ENCODE measurements at regions not wholly inside any gene's neighbourhood (a gene's known extent, or its start where the extent isn't known, plus 50 kb on each side); places are given as distances from the start of the nearest gene placed in this dataset.
"Not testable (repeated sequence)": the region's sequence is repeated elsewhere in the genome, so short reads cannot be mapped to it uniquely, and the experiment has no call there.

DNA sequence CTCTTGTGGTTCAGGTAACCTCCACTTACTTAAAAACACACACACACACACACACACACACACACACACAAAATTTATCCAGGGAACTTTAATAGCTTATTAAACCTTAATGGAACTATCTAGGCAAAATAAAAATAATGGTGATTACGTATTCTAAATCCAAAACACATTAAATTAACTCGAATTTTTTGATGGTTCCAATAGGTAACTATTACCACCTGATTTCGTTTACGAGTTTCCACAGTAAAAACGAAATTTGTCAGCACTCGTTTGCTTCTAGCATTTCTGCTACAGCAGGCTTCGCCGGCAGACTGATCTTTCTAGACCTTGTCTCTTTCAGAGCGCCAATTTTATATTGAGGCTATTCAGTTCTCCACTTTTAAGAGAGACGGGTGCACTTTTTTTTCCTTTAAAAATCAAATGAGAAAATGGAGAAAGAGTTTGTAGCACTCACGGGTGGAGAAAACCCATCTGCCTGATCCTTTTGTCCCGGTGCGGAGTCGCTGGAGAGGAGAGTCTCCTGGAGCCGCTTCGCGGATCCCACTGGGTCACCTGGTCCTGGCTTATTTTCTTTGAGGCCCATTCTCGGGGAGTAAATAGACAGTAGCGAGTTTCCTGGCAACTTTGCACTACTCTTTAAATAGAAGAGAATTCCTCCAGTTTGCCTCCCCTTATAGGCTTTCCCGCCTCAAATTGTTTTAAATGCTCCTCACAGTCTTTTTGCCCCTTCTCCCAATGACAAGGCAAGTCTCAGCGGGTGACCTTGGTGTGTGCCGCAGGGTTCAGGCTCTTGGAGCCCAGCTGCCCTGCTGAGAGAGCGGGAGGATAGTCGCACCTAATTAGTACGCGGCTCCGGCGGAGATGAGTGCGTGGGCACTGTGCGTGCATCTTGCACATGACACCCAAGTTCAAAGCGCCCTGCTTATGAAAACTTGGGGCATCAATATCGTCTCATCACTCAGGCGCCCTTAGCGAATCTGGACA lies 117.0 kb downstream of the KCNRG start:
- Histone ChIP-seq H3K4me1 (ENCODE audit: insufficient read depth, low read length) (peaks cover 57% of the 10 kb centered on the region), H3K9me3 (ENCODE audit: low read depth, low read length) (no peaks in the 10 kb centered on the region), H3K4me3 (ENCODE audit: low read length) (no peak overlapping the region), H3K27me3 (ENCODE audit: insufficient read depth, low read length) (peaks cover 74% of the 10 kb centered on the region)

DNA sequence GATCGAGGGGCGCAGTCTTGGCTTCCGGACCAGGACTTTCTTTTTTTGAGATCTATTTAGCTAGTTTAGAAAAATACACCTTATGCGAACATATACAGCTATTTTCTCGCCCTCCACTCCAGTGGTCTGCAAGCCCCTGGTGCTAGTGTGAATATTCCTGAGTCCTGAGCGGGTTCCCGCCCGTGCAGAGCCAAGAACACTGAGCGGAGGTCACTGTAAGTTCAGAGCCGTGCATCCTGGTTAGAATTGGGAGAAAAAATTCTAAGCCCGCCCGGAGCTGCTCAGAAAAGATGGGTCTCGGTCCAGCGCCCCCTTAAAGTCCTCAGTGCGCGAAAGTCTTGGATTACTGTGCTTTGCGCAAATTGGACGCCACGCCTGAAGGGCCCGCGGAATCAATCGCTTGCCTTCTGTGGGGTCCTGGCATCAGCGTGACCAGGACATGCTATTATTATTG lies 117.7 kb downstream of the KCNRG start:
- H3K4me3 ChIP-seq (ENCODE audit: low read length): no peak overlapping the region
- H3K4me1 ChIP-seq (ENCODE audit: insufficient read depth, low read length): peaks cover 50% of the 10 kb centered on the region
- H3K27me3 ChIP-seq (ENCODE audit: insufficient read depth, low read length): peaks cover 69% of the 10 kb centered on the region

DNA sequence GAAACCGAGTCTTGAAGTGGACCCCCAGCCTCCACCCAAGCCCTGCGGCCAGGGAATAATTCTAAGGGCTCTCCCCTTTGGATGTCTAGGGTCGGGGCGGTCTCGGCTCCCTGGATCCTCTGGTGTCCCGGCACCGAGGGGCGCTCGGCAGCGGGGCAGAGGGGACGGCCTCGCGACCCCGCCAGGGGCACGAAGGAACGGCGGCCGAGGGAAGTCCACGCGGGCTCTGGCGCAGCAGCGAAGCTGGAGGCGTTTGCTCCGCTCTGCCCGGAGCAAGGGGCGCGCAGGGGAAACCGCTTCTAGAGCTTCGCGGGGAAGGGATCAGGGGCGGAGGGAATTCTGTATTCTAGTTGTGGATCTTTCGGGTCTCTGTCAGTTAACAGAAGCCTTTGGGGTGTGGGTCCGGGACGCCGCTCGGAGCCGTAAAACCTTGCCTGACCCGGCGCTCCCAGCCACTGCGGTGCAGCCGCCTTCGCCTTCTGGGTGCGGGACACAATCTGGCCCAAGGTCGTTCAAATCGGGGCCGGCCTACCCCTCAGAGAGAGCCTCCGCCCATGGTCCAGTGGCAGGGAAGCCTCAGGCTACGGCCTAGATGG lies 118.2 kb downstream of the KCNRG start:
- Histone ChIP-seq H3K4me3 (ENCODE audit: low read length) (no peak overlapping the region), H3K4me1 (ENCODE audit: insufficient read depth, low read length) (peaks cover 47% of the 10 kb centered on the region), H3K27me3 (ENCODE audit: insufficient read depth, low read length) (peaks cover 65% of the 10 kb centered on the region)

More for the DNA sequence above, 117.7 kb downstream of the KCNRG start:
- no peaks in the 10 kb centered on the region for H3K9me3 ChIP-seq (ENCODE audit: low read depth, low read length)

DNA sequence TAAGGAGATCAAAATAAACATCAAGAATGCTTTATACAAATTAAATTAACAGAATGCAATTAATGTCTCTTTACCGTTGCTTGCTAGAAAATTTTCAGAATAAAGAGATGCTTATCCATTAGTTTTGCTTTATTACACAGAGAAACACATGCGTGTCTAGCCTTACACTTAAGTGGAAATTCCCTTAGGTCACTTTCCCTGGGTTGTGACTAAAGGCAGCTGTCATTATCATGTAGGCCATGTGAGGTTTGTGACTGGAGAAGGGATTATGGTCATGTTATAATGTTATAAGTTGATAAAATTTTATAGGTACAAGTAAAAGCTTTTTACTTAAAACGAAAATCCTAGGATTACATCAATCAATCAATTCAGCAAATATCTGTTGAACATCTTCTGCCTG lies 121.0 kb downstream of the KCNRG start:
- H3K4me3 ChIP-seq (ENCODE audit: low read length): no peak overlapping the region
- H3K27me3 ChIP-seq (ENCODE audit: insufficient read depth, low read length): peaks cover 40% of the 10 kb centered on the region
- H3K4me1 ChIP-seq (ENCODE audit: insufficient read depth, low read length): peaks cover 39% of the 10 kb centered on the region
- H3K9me3 ChIP-seq (ENCODE audit: low read depth, low read length): no peaks in the 10 kb centered on the region

More for the DNA sequence above, 118.2 kb downstream of the KCNRG start:
- H3K9me3 ChIP-seq (ENCODE audit: low read depth, low read length): no peaks in the 10 kb centered on the region

DNA sequence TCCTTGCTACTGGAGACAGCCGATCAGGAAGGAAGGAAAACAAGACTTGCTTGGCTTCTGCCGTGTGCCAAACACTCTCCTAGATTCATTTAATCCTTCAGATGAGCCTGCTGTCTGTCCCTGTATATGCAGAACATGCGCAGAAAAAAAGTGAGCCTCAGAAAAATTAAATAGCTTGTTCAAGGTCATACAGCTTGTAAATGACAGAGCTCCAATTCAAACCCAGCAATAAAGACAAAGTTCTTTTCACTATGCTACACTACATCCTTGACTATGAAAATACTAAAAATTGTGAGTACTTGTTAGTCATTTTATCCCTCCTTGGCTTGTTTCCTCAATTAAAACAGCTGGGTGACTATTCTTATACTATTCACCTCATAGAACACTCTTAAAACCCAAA lies 121.4 kb downstream of the KCNRG start:
- Histone ChIP-seq H3K27me3 (ENCODE audit: insufficient read depth, low read length) (peaks cover 35% of the 10 kb centered on the region), H3K4me1 (ENCODE audit: insufficient read depth, low read length) (peaks cover 37% of the 10 kb centered on the region), H3K4me3 (ENCODE audit: low read length) (no peak overlapping the region), H3K9me3 (ENCODE audit: low read depth, low read length) (no peaks in the 10 kb centered on the region)

DNA sequence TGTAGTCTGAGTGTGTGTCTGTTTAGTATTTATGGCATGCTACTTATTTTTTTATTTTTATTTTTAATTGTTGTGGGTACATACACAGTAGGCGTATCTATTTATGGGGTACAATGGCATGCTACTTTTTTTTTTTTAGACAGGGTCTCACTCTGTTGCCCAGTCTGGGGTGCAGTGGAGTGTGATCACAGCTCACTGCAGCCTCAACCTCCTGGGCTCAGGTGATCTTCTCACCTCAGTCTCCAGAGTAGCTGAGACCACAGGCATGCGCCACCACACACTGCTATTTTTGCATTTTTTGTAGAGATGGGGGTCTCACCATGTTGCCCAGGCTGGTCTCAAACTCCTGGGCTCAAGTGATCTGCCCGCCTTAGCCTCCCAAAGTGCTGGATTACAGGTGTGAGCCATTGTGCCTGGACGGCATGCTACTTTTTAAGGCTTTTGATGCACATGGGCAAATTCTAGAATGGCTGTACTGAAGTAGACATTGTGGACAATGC lies 124.2 kb downstream of the KCNRG start:
- not testable (repeated sequence) for H3K4me3 ChIP-seq (ENCODE audit: low read length); H3K27me3 ChIP-seq (ENCODE audit: insufficient read depth, low read length); H3K9me3 ChIP-seq (ENCODE audit: low read depth, low read length)
- peaks cover 44% of the 10 kb centered on the region for H3K4me1 ChIP-seq (ENCODE audit: insufficient read depth, low read length)

DNA sequence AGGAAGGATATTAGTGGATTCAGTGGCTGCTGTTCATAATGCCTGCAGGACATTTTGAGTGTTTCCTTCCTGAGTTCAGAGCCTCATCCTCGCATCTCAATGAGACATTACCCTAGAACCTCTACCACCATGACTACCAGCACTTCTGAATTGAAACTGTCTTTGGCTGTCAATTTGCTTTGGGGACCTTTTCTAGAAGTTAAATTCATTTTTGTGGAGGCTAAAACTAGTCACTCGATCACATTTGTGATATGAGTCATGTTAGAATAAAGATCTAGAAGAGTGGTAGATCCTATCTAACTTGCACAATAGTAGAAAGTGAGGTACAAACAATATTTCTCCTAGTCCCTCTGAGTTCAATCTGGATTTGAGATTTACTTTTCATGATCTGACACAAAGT lies 124.9 kb downstream of the KCNRG start:
- Histone ChIP-seq H3K27me3 (ENCODE audit: insufficient read depth, low read length) (peaks cover under 1% of the 10 kb centered on the region), H3K4me1 (ENCODE audit: insufficient read depth, low read length) (peaks cover 47% of the 10 kb centered on the region), H3K4me3 (ENCODE audit: low read length) (no peak overlapping the region), H3K9me3 (ENCODE audit: low read depth, low read length) (no peaks in the 10 kb centered on the region)

DNA sequence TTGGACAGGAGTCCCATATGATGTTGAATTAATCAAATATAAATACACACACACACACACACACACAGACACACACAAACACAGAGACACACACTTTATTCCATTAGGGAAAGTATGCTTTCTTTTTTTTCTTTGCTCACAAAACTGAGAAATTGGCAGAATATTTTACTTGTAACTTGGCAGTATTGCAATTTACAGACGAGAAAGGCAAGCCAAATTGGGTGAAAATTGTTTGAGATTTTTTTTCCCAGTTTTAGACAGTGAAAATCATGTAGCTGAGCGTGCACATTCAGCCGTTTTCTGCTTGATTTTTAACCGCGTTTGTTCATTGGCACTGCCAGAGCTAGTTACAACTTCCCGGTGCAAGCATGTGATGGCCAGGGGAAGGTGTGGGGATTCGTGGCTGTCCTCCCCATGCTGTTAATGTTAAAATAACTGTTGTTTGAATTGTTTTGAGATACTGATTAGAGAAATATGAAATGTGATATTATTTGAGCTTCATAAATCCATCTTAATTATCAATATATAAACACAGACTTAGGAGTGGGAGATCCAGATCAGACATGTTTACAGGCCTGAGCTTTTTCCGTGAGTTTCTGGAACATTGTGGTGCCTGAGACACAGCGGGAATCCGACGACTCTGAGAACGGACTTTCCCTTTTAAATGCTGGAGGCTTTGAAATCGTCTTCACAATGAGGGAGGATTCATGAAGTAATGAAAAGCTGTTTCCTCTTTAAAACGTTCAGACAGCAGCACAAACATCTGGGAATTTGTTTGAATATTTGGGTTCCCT lies 125.5 kb downstream of the KCNRG start:
- H3K27me3 ChIP-seq (ENCODE audit: insufficient read depth, low read length): no peaks in the 10 kb centered on the region
- H3K9me3 ChIP-seq (ENCODE audit: low read depth, low read length): no peaks in the 10 kb centered on the region
- H3K4me3 ChIP-seq (ENCODE audit: low read length): no peak overlapping the region
- peaks cover 47% of the 10 kb centered on the region for H3K4me1 ChIP-seq (ENCODE audit: insufficient read depth, low read length)

DNA sequence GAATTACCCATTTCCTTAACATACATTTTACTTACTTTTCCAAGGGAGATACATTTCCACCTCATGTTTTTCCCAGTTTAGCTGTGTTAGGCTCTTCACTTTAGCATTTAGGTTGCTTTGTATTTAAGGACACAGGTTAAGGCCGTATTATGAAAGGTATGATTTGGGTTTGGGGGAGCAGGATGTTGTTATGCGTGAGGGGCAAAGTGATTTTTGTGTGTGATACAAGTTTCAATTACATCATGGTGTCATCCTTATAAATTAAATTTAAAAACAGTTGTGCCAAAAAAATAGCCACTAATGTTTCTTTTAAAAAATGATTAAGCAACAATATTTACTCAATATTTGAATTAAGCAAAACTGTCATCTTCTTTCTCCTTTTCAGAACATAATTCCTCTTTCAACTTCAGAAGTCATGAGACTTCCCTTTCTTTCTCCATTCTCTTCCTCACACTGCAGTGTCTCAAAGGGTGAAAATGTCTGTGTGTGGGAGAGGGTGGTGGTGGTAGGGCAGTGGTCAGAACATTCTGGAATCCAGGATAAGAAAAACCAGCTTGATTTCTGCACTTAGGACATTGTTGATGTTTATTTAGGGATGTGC lies 126.2 kb downstream of the KCNRG start:
- Histone ChIP-seq H3K9me3 (ENCODE audit: low read depth, low read length) (no peaks in the 10 kb centered on the region), H3K27me3 (ENCODE audit: insufficient read depth, low read length) (no peaks in the 10 kb centered on the region), H3K4me1 (ENCODE audit: insufficient read depth, low read length) (peaks cover 47% of the 10 kb centered on the region)

DNA sequence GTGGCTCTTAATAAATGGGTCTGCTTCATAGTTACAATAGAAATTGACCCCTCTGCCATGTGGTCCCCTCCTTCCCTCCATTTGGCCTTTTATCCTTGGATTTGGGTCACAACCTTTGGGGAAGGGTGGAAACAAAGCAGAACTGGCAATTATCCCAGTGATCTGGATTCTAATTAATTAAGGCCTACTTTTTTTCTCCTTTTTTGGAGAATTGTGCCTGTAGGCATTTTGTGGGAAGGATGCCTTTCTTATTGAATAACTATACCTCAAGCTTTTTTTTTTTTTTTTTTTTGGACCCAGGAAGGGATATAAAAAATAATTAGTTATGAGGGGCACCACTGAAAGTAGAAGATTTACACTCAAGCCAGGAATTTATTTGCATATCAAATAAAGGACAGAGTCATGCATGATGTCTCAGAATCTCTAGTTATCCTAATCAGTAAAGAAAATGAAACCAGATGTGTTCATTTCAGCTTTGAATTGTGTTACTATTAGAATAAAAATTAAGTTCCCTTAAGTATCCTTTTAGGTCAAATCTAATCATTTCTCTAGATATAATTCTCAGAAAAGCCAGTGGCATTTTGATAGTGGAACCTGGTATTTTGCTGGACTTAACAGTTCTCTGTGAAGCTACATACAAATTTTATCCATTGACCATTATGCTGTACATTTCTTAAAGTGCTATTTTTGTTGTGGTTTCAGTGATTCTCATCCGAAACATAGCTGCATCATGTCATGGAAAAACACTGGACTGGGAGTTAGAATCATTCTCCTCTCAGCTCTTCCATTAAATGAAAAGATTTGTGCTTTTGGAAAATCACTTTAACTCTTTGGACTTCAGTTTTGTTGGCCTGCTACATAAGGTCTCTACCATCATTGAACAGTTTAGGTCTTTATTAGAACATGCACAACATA lies 129.3 kb downstream of the KCNRG start:
- Histone ChIP-seq H3K4me3 (ENCODE audit: low read length) (no peak overlapping the region), H3K4me1 (ENCODE audit: insufficient read depth, low read length) (peaks cover 47% of the 10 kb centered on the region), H3K27me3 (ENCODE audit: insufficient read depth, low read length) (no peaks in the 10 kb centered on the region), H3K9me3 (ENCODE audit: low read depth, low read length) (no peaks in the 10 kb centered on the region)

More for the DNA sequence above, 126.2 kb downstream of the KCNRG start:
- peak overlapping the region; percentile 35 for H3K4me3 ChIP-seq (ENCODE audit: low read length)

DNA sequence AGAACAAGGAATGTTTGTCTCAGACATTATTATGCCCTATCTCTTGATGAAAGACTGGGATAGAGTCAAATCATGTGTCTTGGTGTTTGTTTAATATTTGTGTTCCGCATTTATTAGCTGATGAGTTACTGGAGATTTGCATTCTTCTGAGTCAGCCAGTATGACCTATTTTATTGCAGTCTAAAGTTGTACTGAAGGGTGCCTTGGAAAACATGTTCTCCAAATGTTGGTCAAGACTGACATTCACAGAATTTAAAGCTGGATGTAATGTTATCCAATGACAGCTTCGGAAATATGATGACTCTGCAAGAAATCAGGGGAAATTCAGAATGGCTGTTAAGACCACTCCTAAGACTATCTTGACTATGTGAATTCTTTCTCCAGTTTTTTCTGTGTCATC lies 134.0 kb downstream of the KCNRG start:
- Histone ChIP-seq H3K27me3 (ENCODE audit: insufficient read depth, low read length) (no peaks in the 10 kb centered on the region), H3K4me1 (ENCODE audit: insufficient read depth, low read length) (peaks cover 11% of the 10 kb centered on the region), H3K4me3 (ENCODE audit: low read length) (no peak overlapping the region), H3K9me3 (ENCODE audit: low read depth, low read length) (no peaks in the 10 kb centered on the region)

DNA sequence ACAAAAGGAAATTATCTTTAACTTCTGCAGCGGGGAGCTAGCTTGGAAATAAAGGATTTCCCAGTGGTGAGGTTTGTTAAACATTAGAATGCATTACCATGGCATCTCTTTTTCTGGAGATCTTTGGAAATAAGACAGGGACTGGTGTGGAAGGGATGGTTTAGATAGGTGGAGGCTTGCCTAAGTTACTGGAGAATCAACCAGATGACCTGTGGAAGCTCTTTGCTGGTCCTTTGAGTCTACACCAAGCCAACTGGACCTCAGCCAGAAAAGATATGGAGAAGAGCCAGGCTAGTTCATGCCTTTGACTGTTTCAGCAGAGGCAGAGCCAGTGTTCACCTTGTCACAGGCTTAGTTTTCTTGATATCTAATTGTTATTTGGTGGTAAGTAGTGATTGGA lies 134.7 kb downstream of the KCNRG start:
- Histone ChIP-seq H3K9me3 (ENCODE audit: low read depth, low read length) (no peaks in the 10 kb centered on the region), H3K4me3 (ENCODE audit: low read length) (no peak overlapping the region), H3K4me1 (ENCODE audit: insufficient read depth, low read length) (peaks cover 5% of the 10 kb centered on the region), H3K27me3 (ENCODE audit: insufficient read depth, low read length) (no peaks in the 10 kb centered on the region)

DNA sequence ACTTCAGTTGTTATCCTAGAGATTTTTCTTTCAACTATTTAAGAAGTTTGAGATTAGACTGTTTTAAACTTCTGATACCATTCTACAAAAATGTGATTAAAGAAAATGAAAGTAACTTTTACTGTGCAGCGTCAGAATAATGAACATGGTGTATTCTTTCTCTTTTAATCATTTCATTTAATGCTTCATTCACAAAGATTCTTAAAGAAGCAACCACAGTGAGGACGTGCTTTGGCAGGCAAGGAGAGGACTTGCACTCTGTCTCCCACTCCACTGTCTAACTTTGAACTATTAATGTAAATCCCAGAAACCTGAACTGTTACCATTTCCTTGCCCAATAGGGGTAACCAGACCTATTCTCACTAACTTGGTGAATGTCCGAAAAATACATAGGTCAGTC lies 137.0 kb downstream of the KCNRG start:
- Histone ChIP-seq H3K9me3 (ENCODE audit: low read depth, low read length) (no peaks in the 10 kb centered on the region), H3K4me1 (ENCODE audit: insufficient read depth, low read length) (peaks cover 5% of the 10 kb centered on the region), H3K27me3 (ENCODE audit: insufficient read depth, low read length) (no peaks in the 10 kb centered on the region), H3K4me3 (ENCODE audit: low read length) (no peak overlapping the region)

All from mononuclear cell (primary cell).